GM10248 (cell line): ENCODE measurements at regions not wholly inside any gene's neighbourhood (a gene's known extent, or its start where the extent isn't known, plus 50 kb on each side); places are given as distances from the start of the nearest gene placed in this dataset.

ENCODE experiments used
- CTCF ChIA-PET: fragments of 300-600 bp; sonication (Branson Sonifier 250); formaldehyde crosslinking; extraction: SDS; loops from one replicate; lab custom pipeline; 2021; ENCODE audit warnings: antibody characterized with exemption; lab: Yijun Ruan, JAX
- POLR2A ChIA-PET: fragments of 350-650 bp; sonication (Branson Sonifier 250); formaldehyde crosslinking; extraction: SDS; loops from one replicate; lab custom pipeline; 2020; ENCODE audit warnings: antibody characterized with exemption; lab: Yijun Ruan, JAX
- DNase-seq: peaks from one replicate; pipeline ENCODE4 v3.0.0; 2012; ENCODE audit errors: extremely low spot score
- TF ChIP-seq, protein P1 (sequence below): IDR thresholded peaks from 2 replicates; pipeline ENCODE4 v1.5.1; 2012; ENCODE audit warnings: mild to moderate bottlenecking, low read depth; ENCODE audit errors: extremely low read depth, missing control alignments, control extremely low read depth

DNA sequence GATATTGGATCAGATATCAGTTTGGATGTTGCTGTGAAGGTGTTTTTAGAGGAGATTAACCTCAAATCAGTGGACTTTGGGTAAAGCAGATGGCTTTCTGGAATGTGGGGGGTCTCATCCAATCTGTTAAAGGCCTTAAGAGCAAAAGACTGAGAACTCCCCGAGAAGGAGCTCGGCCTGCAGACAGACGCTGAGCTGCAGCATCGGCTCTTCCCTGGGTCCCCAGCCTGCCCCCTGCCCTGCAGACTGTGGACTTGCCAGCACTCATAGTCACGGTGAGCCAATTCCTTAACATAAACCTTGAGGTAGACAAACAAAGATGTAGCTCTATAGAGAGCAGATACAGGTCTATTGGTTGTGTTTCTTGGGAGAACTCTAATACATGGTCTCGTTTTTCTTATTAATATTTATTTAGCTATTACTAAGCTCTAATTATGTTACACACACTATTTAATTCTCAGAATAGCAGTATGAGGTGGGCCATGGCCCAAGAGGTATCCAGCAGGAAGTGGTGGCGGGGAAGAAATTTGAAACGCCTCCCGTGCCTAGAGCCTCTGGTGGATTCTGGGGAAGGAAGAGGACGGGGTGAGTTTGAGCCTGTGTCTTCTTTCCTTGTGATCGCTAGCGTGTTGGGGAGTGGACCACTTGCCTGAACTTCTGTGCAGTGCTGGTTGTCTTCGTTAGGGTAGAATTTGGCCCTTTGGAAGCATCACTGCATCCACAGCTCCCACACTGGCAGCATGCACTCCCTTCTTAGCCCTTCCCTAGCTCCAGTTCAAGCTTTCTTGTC, 305.3 kb downstream of the TEX29 start:
- POLR2A ChIA-PET = no interaction called here
- TF ChIP-seq, protein P1, sequence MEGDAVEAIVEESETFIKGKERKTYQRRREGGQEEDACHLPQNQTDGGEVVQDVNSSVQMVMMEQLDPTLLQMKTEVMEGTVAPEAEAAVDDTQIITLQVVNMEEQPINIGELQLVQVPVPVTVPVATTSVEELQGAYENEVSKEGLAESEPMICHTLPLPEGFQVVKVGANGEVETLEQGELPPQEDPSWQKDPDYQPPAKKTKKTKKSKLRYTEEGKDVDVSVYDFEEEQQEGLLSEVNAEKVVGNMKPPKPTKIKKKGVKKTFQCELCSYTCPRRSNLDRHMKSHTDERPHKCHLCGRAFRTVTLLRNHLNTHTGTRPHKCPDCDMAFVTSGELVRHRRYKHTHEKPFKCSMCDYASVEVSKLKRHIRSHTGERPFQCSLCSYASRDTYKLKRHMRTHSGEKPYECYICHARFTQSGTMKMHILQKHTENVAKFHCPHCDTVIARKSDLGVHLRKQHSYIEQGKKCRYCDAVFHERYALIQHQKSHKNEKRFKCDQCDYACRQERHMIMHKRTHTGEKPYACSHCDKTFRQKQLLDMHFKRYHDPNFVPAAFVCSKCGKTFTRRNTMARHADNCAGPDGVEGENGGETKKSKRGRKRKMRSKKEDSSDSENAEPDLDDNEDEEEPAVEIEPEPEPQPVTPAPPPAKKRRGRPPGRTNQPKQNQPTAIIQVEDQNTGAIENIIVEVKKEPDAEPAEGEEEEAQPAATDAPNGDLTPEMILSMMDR = no peak
- DNase-seq = no peak
- CTCF ChIA-PET = no interaction called here

DNA sequence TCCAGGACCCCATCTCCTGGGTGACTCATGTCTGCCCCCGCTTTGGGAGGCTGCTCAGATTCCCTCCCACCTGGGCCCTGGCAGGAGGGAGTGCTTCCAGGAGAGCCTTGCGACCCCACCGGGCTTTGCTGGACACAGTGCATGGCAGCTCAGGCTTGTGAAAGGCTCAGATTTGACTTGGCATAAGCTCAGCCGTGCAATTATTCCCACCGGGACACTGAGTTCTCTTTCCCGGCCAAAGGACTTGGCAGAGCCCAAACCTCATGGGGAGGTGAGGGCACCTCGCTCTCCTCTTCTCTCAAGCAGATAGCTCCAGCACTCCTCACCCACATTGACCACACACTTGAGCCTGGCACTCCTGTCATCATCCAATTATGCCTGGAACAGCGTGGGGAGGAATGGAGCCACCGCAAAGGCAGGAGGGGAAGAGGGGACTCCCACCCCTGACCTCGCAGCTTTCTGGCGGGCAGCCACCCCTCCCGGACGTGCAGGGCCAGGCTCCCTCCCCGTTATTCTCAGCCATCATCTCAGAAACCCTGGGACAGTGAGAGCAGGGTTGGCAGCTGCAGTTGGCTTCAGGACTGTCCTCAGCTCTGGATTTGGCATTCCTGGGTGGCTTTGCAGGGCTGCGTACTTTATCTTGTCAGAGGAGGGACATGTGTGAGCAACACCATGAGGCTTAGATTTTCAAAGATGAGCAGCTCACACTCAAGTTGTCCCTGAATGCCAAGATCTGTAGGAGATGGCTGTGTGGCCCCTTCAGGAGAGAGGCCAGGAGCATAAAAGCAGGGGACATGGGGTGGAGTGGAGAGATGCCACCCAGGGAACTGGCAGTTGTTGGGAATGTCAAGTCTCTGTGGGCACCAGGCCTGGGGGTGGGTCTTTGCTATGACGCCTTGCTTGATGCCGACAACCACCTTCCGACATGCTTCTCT, 306.2 kb downstream of the TEX29 start:
- DNase-seq = no peak
- POLR2A ChIA-PET = no interaction called here
- TF ChIP-seq, protein P1 = no peak
- CTCF ChIA-PET = no interaction called here

- DNase-seq = no peak
- TF ChIP-seq, protein P1 = no peak
- CTCF ChIA-PET = no interaction called here
- POLR2A ChIA-PET = no interaction called here
Measured at GRCh38 chr13:111627596-111627995, 307.2 kb downstream of the TEX29 start.

GRCh38 chr13:111629016-111629415, 308.6 kb downstream of the TEX29 start:
- ChIA-PET POLR2A (no interaction called here), CTCF (no interaction called here)
- no peak for DNase-seq
- TF ChIP-seq, protein P1 = no peak

DNA sequence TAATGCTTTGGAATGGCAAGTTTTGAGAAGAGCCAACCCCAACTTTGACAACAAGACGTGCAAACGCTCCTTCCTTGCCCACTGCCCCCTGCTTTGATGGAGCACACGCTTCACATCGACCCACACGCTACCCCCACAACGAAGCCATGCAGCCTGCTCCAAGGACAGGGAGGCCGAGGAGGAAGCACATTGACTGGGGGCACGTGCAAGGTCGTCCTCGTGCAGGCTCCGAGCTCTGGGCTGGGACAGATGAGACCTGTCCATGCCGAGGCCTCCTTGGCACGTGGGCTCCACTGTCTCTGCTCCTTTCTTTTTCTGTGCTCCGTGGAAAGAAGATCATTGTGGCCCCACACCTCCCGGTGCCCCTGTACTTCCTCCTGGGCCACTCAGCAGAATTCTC, 309.0 kb downstream of the TEX29 start:
- ChIA-PET CTCF (no interaction called here), POLR2A (no interaction called here)
- DNase-seq = no peak
- TF ChIP-seq, protein P1 = no peak

DNA sequence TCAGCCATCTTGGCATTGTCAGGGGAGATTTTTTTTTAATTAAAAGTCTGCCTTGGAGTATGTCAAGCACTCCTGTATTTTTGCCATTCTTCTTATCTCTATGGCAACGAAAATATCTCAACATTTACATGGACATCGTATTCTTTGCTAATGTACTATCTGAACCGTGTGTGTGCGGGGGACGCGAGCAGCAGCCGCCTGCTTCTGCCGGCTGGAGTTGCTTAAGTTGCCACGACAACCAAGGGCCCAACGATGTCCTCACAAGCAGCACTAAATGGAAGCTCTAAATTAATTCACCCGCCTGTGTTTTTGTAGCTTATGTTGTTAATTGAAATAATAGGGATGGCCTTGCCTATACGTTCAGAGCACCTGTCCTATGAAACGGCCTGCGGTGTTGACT, 309.5 kb downstream of the TEX29 start:
- ChIA-PET POLR2A (no interaction called here), CTCF (no interaction called here)
- TF ChIP-seq, protein P1 = no peak
- no peak for DNase-seq
